Endothelial cell of umbilical vein (primary cell): ENCODE measurements at regions not wholly inside any gene's neighbourhood (a gene's known extent, or its start where the extent isn't known, plus 50 kb on each side); places are given as distances from the start of the nearest gene placed in this dataset.

Experiments
- BruUV-seq: library from RNA; stranded (reverse); fragments of 400-500 nt; replicated peaks from 2 replicates; lab custom pipeline; 2021; lab: Mats Ljungman, UMichigan
- CTCF ChIA-PET: fragments of 300-600, 350-600 bp; sonication (Branson Sonifier 250); formaldehyde crosslinking; loops from one replicate; lab custom pipeline; 2021; ENCODE audit warnings: antibody characterized with exemption, inconsistent platforms; lab: Charles Lee
- POLR2A ChIA-PET: fragments of 300-600, 350-600 bp; sonication (Branson Sonifier 250); formaldehyde crosslinking; loops from one replicate; lab custom pipeline; 2021; ENCODE audit warnings: antibody characterized with exemption, inconsistent platforms; lab: Charles Lee
- DNase-seq: peaks from one replicate; pipeline ENCODE4 v3.0.0-alpha.2; 2011; ENCODE audit warnings: low read depth, low spot score
- FAIRE-seq: peaks from 2 replicates; lab custom pipeline; 2011; peaks lifted over from hg19 to GRCh38; lab: Jason Lieb, UNC
- H2AFZ ChIP-seq: 2 replicates; pipeline ENCODE4 v1.6.0; 2012; ENCODE audit warnings: low read depth, low read length, control low read depth, inconsistent platforms
- H3K27ac ChIP-seq: 2 replicates; pipeline ENCODE4 v1.5.1; 2011; ENCODE audit warnings: low read depth, mild to moderate bottlenecking, control low read depth, low read length, moderate library complexity; ENCODE audit not compliant: insufficient read depth
- H3K27me3 ChIP-seq, 2 experiments: 2 replicates each; pipeline versions ENCODE4 v1.6.0 to v1.6.1; 2011; ENCODE audit warnings: low read length in 2 of 2, mixed read lengths in 1 of 2; ENCODE audit not compliant: control insufficient read depth in 2 of 2, insufficient read depth in 2 of 2
- H3K36me3 ChIP-seq, 2 experiments: 2 replicates in 1 of 2; 3 replicates in 1 of 2; pipeline ENCODE4 v1.5.1; 2011; ENCODE audit warnings: low read length in 2 of 2, mild to moderate bottlenecking in 1 of 2, moderate library complexity in 1 of 2; ENCODE audit not compliant: control insufficient read depth in 2 of 2, insufficient read depth in 2 of 2; ENCODE audit errors: extremely low read depth in 1 of 2
- H3K4me1 ChIP-seq: 3 replicates; pipeline ENCODE4 v1.5.1; 2011; ENCODE audit warnings: mild to moderate bottlenecking, low read length; ENCODE audit not compliant: control insufficient read depth, insufficient read depth; ENCODE audit errors: extremely low read depth
- H3K4me2 ChIP-seq: 2 replicates; pipeline ENCODE4 v1.6.1; 2011; ENCODE audit warnings: low read length, control low read depth, mixed read lengths; ENCODE audit not compliant: insufficient read depth
- H3K4me3 ChIP-seq, 3 experiments: fragments of 200-600 bp in 1 of 3; sonication (generic), shearing (Covaris generic) in 1 of 3; replicated peaks in 1 of 3; 2 replicates each; pipeline ENCODE4 v1.5.1; 2011 to 2016; ENCODE audit warnings: control low read depth in 3 of 3, low read length in 3 of 3, mild to moderate bottlenecking in 2 of 3, inconsistent platforms in 1 of 3, low read depth in 1 of 3, moderate library complexity in 1 of 3; ENCODE audit not compliant: insufficient read depth in 1 of 3
- H3K79me2 ChIP-seq: 2 replicates; pipeline ENCODE4 v1.6.0; 2012; ENCODE audit warnings: low read length, inconsistent platforms; ENCODE audit not compliant: control insufficient read depth, insufficient read depth
- H3K9ac ChIP-seq: replicated peaks from 2 replicates; pipeline ENCODE3; 2011; ENCODE audit warnings: low read length, control low read depth; ENCODE audit not compliant: insufficient read depth; ENCODE audit errors: extremely low read depth
- H3K9me1 ChIP-seq: replicated peaks from 3 replicates; pipeline ENCODE4 v1.6.0; 2011; ENCODE audit warnings: mild to moderate bottlenecking, low read length; ENCODE audit not compliant: control insufficient read depth, insufficient read depth; ENCODE audit errors: extremely low read depth
- H3K9me3 ChIP-seq: replicated peaks from 2 replicates; pipeline ENCODE4 v1.5.1; 2012; ENCODE audit warnings: low read length, inconsistent platforms; ENCODE audit not compliant: control insufficient read depth, insufficient read depth
- H4K20me1 ChIP-seq: replicated peaks from 2 replicates; pipeline ENCODE3; 2011; ENCODE audit warnings: mild to moderate bottlenecking, low read length; ENCODE audit not compliant: control insufficient read depth, insufficient read depth; ENCODE audit errors: extremely low read depth
- CTCF ChIP-seq, 2 donors: IDR thresholded peaks; 1 replicate in 1 of 2; 2 replicates in 1 of 2; pipeline ENCODE4 v1.5.1; 2011; ENCODE audit warnings: low read length in 2 of 2, mild to moderate bottlenecking in 2 of 2, moderate library complexity in 2 of 2, control low read depth in 1 of 2, inconsistent platforms in 1 of 2, low read depth in 1 of 2; ENCODE audit not compliant: insufficient read depth in 1 of 2; ENCODE audit errors: extremely low read depth in 1 of 2
- EZH2 ChIP-seq: IDR thresholded peaks from 2 replicates; pipeline ENCODE4 v1.6.1; 2012; ENCODE audit warnings: borderline replicate concordance, low read depth, mild to moderate bottlenecking, moderate library complexity, low read length, inconsistent platforms; ENCODE audit not compliant: severe bottlenecking
- FOS ChIP-seq: IDR thresholded peaks from 2 replicates; pipeline ENCODE4 v1.6.1; 2011; ENCODE audit warnings: mild to moderate bottlenecking, low read length, moderate library complexity, borderline replicate concordance; ENCODE audit not compliant: insufficient read depth
- GATA2 ChIP-seq: IDR thresholded peaks from 2 replicates; pipeline ENCODE4 v1.7.0; 2011; ENCODE audit warnings: low read depth, mild to moderate bottlenecking, moderate library complexity, mixed read lengths, low read length; ENCODE audit not compliant: insufficient read length, insufficient read depth
- JUN ChIP-seq: IDR thresholded peaks from 2 replicates; pipeline ENCODE4 v1.6.1; 2011; ENCODE audit warnings: borderline replicate concordance, low read depth; ENCODE audit not compliant: insufficient read length, insufficient read depth
- MAX ChIP-seq: IDR thresholded peaks from 2 replicates; pipeline ENCODE4 v1.6.1; 2011; ENCODE audit not compliant: insufficient read depth, insufficient read length
- MYC ChIP-seq: IDR thresholded peaks from one replicate; pipeline ENCODE4 v1.6.1; 2011; ENCODE audit warnings: mild to moderate bottlenecking, low read depth, low read length
- POLR2A ChIP-seq: IDR thresholded peaks from 2 replicates; pipeline ENCODE4 v1.6.1; 2012; ENCODE audit warnings: low read depth, mild to moderate bottlenecking, control low read depth, low read length
- POLR2AphosphoS5 ChIP-seq: IDR thresholded peaks from 2 replicates; pipeline ENCODE4 v1.6.1; 2012; ENCODE audit warnings: low read depth, mild to moderate bottlenecking, control low read depth, low read length, moderate library complexity; ENCODE audit not compliant: insufficient read depth
- dilution Hi-C: fragments of 300-500 bp; cut with MboI; formaldehyde crosslinking; loops from one replicate; pipeline ENCODE4 v1.15.0; 2019; ENCODE audit warnings: low sequenced_read_pairs; ENCODE audit not compliant: extremely low pct_ligation_motif_present
- intact Hi-C: fragments of 100-400 bp; cut with micrococcal nuclease; formaldehyde crosslinking; loops from one replicate; pipeline ENCODE4 v1.10.0; 2022

- no peaks in the 10 kb centered on the region for H3K9me1 ChIP-seq
- no peaks in the 10 kb centered on the region for H3K4me1 ChIP-seq
- TF ChIP-seq MYC, result no peak
- TF ChIP-seq FOS, result no peak
- TF ChIP-seq EZH2, result no peak
- TF ChIP-seq GATA2, result no peak
- dilution Hi-C loops (no loop called here), intact Hi-C loops (loop anchor here (10.0 kb wide), 1 partner anchor 313 kb away; no protein-coding TSS in a partner anchor)
- H3K79me2 ChIP-seq, result no peaks in the 10 kb centered on the region
- no peaks in the 10 kb centered on the region for H4K20me1 ChIP-seq
- H3K27ac ChIP-seq, result no peak overlapping the region
- ChIA-PET CTCF (interaction anchor here (1.0 to 1.2 kb wide), 2 partner anchors 9 to 13 kb away, joined by 3 to 4 read pairs; no protein-coding TSS in a partner anchor), POLR2A (no interaction called here)
- no peak for FAIRE-seq
- H3K27me3 ChIP-seq, result no peaks in the 10 kb centered on the region
- no peak overlapping the region for H2AFZ ChIP-seq
- H3K4me2 ChIP-seq, result no peak overlapping the region
- no peaks in the 10 kb centered on the region for H3K36me3 ChIP-seq
- no peak for DNase-seq
- no peak overlapping the region for H3K9ac ChIP-seq
- no peaks in the 10 kb centered on the region for H3K9me3 ChIP-seq
- H3K4me3 ChIP-seq, result no peak overlapping the region
- BruUV-seq, result no TSS peak
Observed at GRCh38 chr6:139891471-139891870, 517.0 kb upstream of the CITED2 start.

- H3K4me2 ChIP-seq, result no peak overlapping the region
- H3K4me3 ChIP-seq, result no peak overlapping the region
- POLR2A ChIA-PET, result no interaction called here
- FAIRE-seq (no peak), DNase-seq (no peak)
- no peaks in the 10 kb centered on the region for H3K27me3 ChIP-seq
- H3K4me1 ChIP-seq, result no peaks in the 10 kb centered on the region
- TF ChIP-seq POLR2A, result no peak
- TF ChIP-seq GATA2, result no peak
- TF ChIP-seq MAX, result no peak
- TF ChIP-seq JUN, result no peak
- no peak for TF ChIP-seq POLR2AphosphoS5
- no peak for TF ChIP-seq FOS
- TF ChIP-seq EZH2, result no peak
- no peak for TF ChIP-seq MYC
- TF ChIP-seq CTCF (IDR thresholded peaks at IDR 0.05; ENCODE audit: extremely low read depth in 1 of 2, insufficient read depth in 1 of 2, low read depth in 1 of 2, low read length in 2 of 2), result no peak
- dilution Hi-C loops, result no loop called here
- no peak overlapping the region for H3K27ac ChIP-seq
- intact Hi-C loops, result no loop called here
- no peak overlapping the region for H3K9ac ChIP-seq
- H3K9me3 ChIP-seq, result no peaks in the 10 kb centered on the region
- CTCF ChIA-PET, result interaction anchor here (0.9 to 1.2 kb wide), 4 partner anchors 10 to 519 kb away, joined by 3 to 5 read pairs (median 3); partner anchors contain the start of gene CITED2
- no peaks in the 10 kb centered on the region for H3K79me2 ChIP-seq
- H2AFZ ChIP-seq, result no peak overlapping the region
- no peaks in the 10 kb centered on the region for H4K20me1 ChIP-seq
- no peaks in the 10 kb centered on the region for H3K9me1 ChIP-seq
- H3K36me3 ChIP-seq, result no peaks in the 10 kb centered on the region
- BruUV-seq, result no TSS peak
Observed at GRCh38 chr6:139888681-139889122, 514.3 kb upstream of the CITED2 start.
